OCI-LY7 (cell line): ENCODE measurements at regions not wholly inside any gene's neighbourhood (a gene's known extent, or its start where the extent isn't known, plus 50 kb on each side); places are given as distances from the start of the nearest gene placed in this dataset.

Experiments used
- EZH2phosphoT487 ChIP-seq: fragments of 200-600 bp; sonication (generic); IDR thresholded peaks from 2 replicates; pipeline ENCODE4 v1.6.1; 2018; ENCODE audit warnings: low read depth, borderline replicate concordance, mild to moderate bottlenecking, mixed run types, antibody characterized with exemption, low read length, moderate library complexity, mixed read lengths
- TF ChIP-seq, protein P1 (sequence below): fragments of 200-600 bp; sonication (generic); conservative IDR thresholded peaks from 2 replicates; pipeline ENCODE4 v1.5.1; 2014; ENCODE audit warnings: mild to moderate bottlenecking, antibody characterized with exemption, low read length, moderate library complexity, mixed read lengths

DNA sequence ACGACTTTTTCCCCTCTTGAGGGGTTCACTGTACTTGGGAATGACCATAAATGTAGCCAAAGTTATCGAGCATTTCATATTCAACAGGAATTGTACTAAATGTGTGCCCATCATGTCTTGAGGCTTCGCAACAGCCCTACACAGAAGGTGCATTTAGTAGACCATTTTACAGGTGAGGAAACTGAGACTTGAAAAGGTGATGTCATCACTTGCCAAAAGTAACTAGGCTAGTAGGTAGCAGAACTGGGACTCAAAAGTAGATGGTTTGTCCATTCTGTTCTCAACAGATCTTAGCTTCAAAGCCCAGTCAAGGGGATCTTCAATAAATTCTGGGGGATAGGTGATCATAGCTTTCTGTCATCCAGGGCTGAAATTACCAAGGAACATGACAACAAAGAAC, 782.2 kb downstream of the MED13L start:
- TF ChIP-seq, protein P1, sequence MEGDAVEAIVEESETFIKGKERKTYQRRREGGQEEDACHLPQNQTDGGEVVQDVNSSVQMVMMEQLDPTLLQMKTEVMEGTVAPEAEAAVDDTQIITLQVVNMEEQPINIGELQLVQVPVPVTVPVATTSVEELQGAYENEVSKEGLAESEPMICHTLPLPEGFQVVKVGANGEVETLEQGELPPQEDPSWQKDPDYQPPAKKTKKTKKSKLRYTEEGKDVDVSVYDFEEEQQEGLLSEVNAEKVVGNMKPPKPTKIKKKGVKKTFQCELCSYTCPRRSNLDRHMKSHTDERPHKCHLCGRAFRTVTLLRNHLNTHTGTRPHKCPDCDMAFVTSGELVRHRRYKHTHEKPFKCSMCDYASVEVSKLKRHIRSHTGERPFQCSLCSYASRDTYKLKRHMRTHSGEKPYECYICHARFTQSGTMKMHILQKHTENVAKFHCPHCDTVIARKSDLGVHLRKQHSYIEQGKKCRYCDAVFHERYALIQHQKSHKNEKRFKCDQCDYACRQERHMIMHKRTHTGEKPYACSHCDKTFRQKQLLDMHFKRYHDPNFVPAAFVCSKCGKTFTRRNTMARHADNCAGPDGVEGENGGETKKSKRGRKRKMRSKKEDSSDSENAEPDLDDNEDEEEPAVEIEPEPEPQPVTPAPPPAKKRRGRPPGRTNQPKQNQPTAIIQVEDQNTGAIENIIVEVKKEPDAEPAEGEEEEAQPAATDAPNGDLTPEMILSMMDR = no peak
- no peak for TF ChIP-seq EZH2phosphoT487
